A549 (cell line): ENCODE measurements at regions not wholly inside any gene's neighbourhood (a gene's known extent, or its start where the extent isn't known, plus 50 kb on each side); places are given as distances from the start of the nearest gene placed in this dataset.

Experiments
- ATAC-seq, 2 experiments: fragments of 200-7000 bp in 1 of 2; fragments of >200 bp in 1 of 2; cut with Nextera tagmentation in 1 of 2; cut with Tn5 transposase in 1 of 2; 3 replicates each; pipeline versions ENCODE4 v1.8.0 to v1.9.1; 2018 to 2020; ENCODE audit warnings: mild to moderate bottlenecking in 1 of 2, moderate library complexity in 1 of 2
- CTCF ChIA-PET: fragments of 300-600 bp; sonication (Branson Sonifier 250); formaldehyde crosslinking; extraction: SDS; loops from one replicate; lab custom pipeline; 2021; ENCODE audit warnings: antibody characterized with exemption, inconsistent platforms; lab: Yijun Ruan, JAX
- POLR2A ChIA-PET: fragments of 350-600 bp; formaldehyde crosslinking; extraction: SDS; loops from one replicate; lab custom pipeline; 2021; ENCODE audit warnings: antibody characterized with exemption, inconsistent platforms; lab: Yijun Ruan, JAX
- DNase-seq, 2 experiments: peaks; one replicate each; pipeline versions ENCODE4 v3.0.0 to v3.0.0-alpha.2; 2011 to 2016; ENCODE audit warnings: low read depth in 1 of 2, low spot score in 1 of 2
- FAIRE-seq: peaks from 2 replicates; lab custom pipeline; 2011; peaks lifted over from hg19 to GRCh38; lab: Jason Lieb, UNC
- H3K27ac ChIP-seq, 2 experiments: fragments of >200 bp; sonication (Bioruptor Twin); formaldehyde crosslinking; 3 replicates each; pipeline ENCODE4 v1.5.1; 2016 to 2017
- H3K4me1 ChIP-seq: fragments of >200 bp; sonication (Bioruptor Twin); formaldehyde crosslinking; 3 replicates; pipeline ENCODE4 v1.6.1; 2016
- H3K4me2 ChIP-seq: fragments of >200 bp; sonication (Bioruptor Twin); formaldehyde crosslinking; 3 replicates; pipeline ENCODE4 v1.6.1; 2016
- H3K4me3 ChIP-seq: fragments of >200 bp; sonication (Bioruptor Twin); formaldehyde crosslinking; 3 replicates; pipeline ENCODE4 v1.5.1; 2016
- H3K9me3 ChIP-seq: fragments of >200 bp; sonication (Bioruptor Twin); formaldehyde crosslinking; 3 replicates; pipeline ENCODE4 v1.6.1; 2016
- CBX2 ChIP-seq: fragments of 200-600 bp; sonication (generic); IDR thresholded peaks from 2 replicates; pipeline ENCODE4 v1.6.1; 2016; ENCODE audit warnings: low read depth, mild to moderate bottlenecking, borderline replicate concordance
- CBX8 ChIP-seq: fragments of 200-600 bp; sonication (generic); IDR thresholded peaks from 2 replicates; pipeline ENCODE4 v1.6.1; 2016
- CEBPB ChIP-seq, 2 experiments: fragments of >200 bp in 1 of 2; sonication (Bioruptor Twin) in 1 of 2; formaldehyde crosslinking in 1 of 2; IDR thresholded peaks; 2 replicates each; pipeline ENCODE4 v1.6.1; 2012 to 2016
- CHD2 ChIP-seq: fragments of 150-350 bp; IDR thresholded peaks from 2 replicates; pipeline ENCODE4 v1.6.1; 2014; ENCODE audit warnings: low read length; ENCODE audit not compliant: partially characterized antibody
- CHD4 ChIP-seq: fragments of 200-600 bp; sonication (generic); IDR thresholded peaks from 2 replicates; pipeline ENCODE4 v1.6.1; 2016; ENCODE audit warnings: antibody characterized with exemption, mild to moderate bottlenecking, borderline replicate concordance
- EP300 ChIP-seq, 2 experiments: fragments of >200 bp; sonication (Bioruptor Twin); formaldehyde crosslinking; IDR thresholded peaks; 2 replicates in 1 of 2; 3 replicates in 1 of 2; pipeline ENCODE4 v1.6.1; 2016 to 2017
- FOSL2 ChIP-seq, 2 experiments: fragments of 450-650 bp in 1 of 2; fragments of >200 bp in 1 of 2; sonication (Bioruptor Twin) in 1 of 2; formaldehyde crosslinking; IDR thresholded peaks; 2 replicates each; pipeline versions ENCODE4 v1.5.0 to v1.6.1; 2016 to 2020; ENCODE audit warnings: mild to moderate bottlenecking in 1 of 2, moderate library complexity in 1 of 2
- HDAC2 ChIP-seq: fragments of 200-600 bp; sonication (generic); IDR thresholded peaks from 2 replicates; pipeline ENCODE4 v1.6.1; 2016
- HEYL ChIP-seq: fragments of 250-450 bp; sonication (Bioruptor Pico); IDR thresholded peaks from 2 replicates; pipeline ENCODE4 v1.8.0; 2021; ENCODE audit warnings: mild to moderate bottlenecking, moderate library complexity
- JUN ChIP-seq, 2 experiments: fragments of >200 bp; sonication (Bioruptor Twin); formaldehyde crosslinking; IDR thresholded peaks; 2 replicates in 1 of 2; 3 replicates in 1 of 2; pipeline ENCODE4 v1.6.1; 2016 to 2017
- MAZ ChIP-seq: fragments of 150-350 bp; IDR thresholded peaks from 2 replicates; pipeline ENCODE4 v1.6.1; 2014; ENCODE audit warnings: antibody characterized with exemption, low read depth, low read length, borderline replicate concordance
- MYC ChIP-seq: IDR thresholded peaks from 2 replicates; pipeline ENCODE4 v1.6.1; 2012; ENCODE audit warnings: mild to moderate bottlenecking, inconsistent platforms, low read length, improper control_type of control experiment, borderline replicate concordance
- PHF8 ChIP-seq: fragments of 200-600 bp; sonication (generic); IDR thresholded peaks from 2 replicates; pipeline ENCODE4 v1.6.1; 2016; ENCODE audit warnings: low read depth, mild to moderate bottlenecking, antibody characterized with exemption, moderate library complexity, borderline replicate concordance
- RNF2 ChIP-seq: fragments of 200-600 bp; sonication (generic); IDR thresholded peaks from 2 replicates; pipeline ENCODE4 v1.6.1; 2016; ENCODE audit warnings: low read depth, mild to moderate bottlenecking, antibody characterized with exemption, moderate library complexity, borderline replicate concordance
- TFCP2L1 ChIP-seq: fragments of 250-450 bp; sonication (Bioruptor Pico); IDR thresholded peaks from 2 replicates; pipeline ENCODE4 v1.5.0; 2021; ENCODE audit warnings: mild to moderate bottlenecking
- ZC3H11A ChIP-seq: fragments of 450-650 bp; IDR thresholded peaks from 2 replicates; pipeline ENCODE4 v1.6.1; 2014; ENCODE audit warnings: antibody characterized with exemption, mild to moderate bottlenecking
- ZFP36 ChIP-seq: fragments of 450-650 bp; IDR thresholded peaks from 2 replicates; pipeline ENCODE4 v1.6.1; 2014; ENCODE audit warnings: borderline replicate concordance; ENCODE audit not compliant: partially characterized antibody
- ZNF302 ChIP-seq: fragments of 250-450 bp; sonication (Bioruptor Pico); IDR thresholded peaks from 2 replicates; pipeline ENCODE4 v1.9.0; 2021; ENCODE audit warnings: inconsistent platforms, mild to moderate bottlenecking, moderate library complexity
- ZSCAN20 ChIP-seq: fragments of 250-450 bp; sonication (Bioruptor Pico); IDR thresholded peaks from 2 replicates; pipeline ENCODE4 v1.8.0; 2022; ENCODE audit warnings: mild to moderate bottlenecking, moderate library complexity
- WGBS: methylation state at CpG from one replicate; pipeline ENCODE4 v1.1.6; 2017; ENCODE audit errors: missing lambda C conversion rate; 5-methylcytosine and 5-hydroxymethylcytosine counted together
- TF ChIP-seq, protein P1 (sequence below): fragments of 450-650 bp; IDR thresholded peaks from 2 replicates; pipeline ENCODE4 v1.6.1; 2014; ENCODE audit warnings: antibody characterized with exemption
- TF ChIP-seq, protein P2 (sequence below): fragments of >200 bp; sonication (Bioruptor Twin); formaldehyde crosslinking; IDR thresholded peaks from 3 replicates; pipeline ENCODE4 v1.5.1; 2016
- TF ChIP-seq, protein P3 (sequence below): fragments of 250-450 bp; sonication (Bioruptor Pico); IDR thresholded peaks from 2 replicates; pipeline ENCODE4 v1.5.0; 2021; ENCODE audit warnings: mild to moderate bottlenecking, moderate library complexity, borderline replicate concordance
- TF ChIP-seq, protein P4 (sequence below): fragments of >200 bp; sonication (Bioruptor Twin); formaldehyde crosslinking; IDR thresholded peaks from 3 replicates; pipeline ENCODE4 v1.6.1; 2016
- TF ChIP-seq, protein P5 (sequence below): IDR thresholded peaks from 2 replicates; pipeline ENCODE4 v1.6.1; 2012

DNA sequence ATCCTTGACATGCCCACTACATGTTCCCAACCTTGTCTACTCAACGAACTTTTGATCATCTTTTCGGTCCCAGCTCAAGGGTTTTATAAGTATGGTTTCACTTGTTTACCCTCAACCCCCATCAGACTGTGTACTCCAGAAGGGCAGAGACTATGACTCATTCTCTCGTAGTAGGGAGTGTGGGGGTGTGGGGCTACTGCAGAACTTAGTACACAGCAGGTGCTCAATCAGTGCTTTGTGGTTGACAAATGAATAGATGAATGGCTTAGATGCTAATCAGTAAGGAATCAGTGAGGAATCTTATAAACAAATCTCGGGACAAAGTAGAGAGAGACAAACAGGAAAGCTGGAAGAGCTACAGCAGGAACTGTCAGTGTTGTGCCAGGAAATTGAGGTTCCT is 151.7 kb upstream of the PLET1 start:
- FAIRE-seq, result no peak
- Histone ChIP-seq H3K27ac (no peak overlapping the region), H3K4me3 (no peak overlapping the region), H3K9me3 (no peaks in the 10 kb centered on the region), H3K4me1 (no peaks in the 10 kb centered on the region), H3K4me2 (no peak overlapping the region)
- ChIA-PET POLR2A (no interaction called here), CTCF (no interaction called here)
- no peak for ATAC-seq
- TF ChIP-seq HDAC2 (no peak), CBX2 (no peak), RNF2 (no peak), JUN (IDR thresholded peaks at IDR 0.05) (no peak), ZC3H11A (no peak), CHD2 (no peak), MAZ (no peak), EP300 (IDR thresholded peaks at IDR 0.05) (no peak), TFCP2L1 (no peak), MYC (no peak), ZSCAN20 (CRISPR knock-in tag) (no peak), PHF8 (no peak), ZNF302 (CRISPR knock-in tag) (no peak), CHD4 (no peak), HEYL (no peak)
- TF ChIP-seq, protein P1, sequence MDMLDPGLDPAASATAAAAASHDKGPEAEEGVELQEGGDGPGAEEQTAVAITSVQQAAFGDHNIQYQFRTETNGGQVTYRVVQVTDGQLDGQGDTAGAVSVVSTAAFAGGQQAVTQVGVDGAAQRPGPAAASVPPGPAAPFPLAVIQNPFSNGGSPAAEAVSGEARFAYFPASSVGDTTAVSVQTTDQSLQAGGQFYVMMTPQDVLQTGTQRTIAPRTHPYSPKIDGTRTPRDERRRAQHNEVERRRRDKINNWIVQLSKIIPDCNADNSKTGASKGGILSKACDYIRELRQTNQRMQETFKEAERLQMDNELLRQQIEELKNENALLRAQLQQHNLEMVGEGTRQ, result no peak
- TF ChIP-seq, protein P2, sequence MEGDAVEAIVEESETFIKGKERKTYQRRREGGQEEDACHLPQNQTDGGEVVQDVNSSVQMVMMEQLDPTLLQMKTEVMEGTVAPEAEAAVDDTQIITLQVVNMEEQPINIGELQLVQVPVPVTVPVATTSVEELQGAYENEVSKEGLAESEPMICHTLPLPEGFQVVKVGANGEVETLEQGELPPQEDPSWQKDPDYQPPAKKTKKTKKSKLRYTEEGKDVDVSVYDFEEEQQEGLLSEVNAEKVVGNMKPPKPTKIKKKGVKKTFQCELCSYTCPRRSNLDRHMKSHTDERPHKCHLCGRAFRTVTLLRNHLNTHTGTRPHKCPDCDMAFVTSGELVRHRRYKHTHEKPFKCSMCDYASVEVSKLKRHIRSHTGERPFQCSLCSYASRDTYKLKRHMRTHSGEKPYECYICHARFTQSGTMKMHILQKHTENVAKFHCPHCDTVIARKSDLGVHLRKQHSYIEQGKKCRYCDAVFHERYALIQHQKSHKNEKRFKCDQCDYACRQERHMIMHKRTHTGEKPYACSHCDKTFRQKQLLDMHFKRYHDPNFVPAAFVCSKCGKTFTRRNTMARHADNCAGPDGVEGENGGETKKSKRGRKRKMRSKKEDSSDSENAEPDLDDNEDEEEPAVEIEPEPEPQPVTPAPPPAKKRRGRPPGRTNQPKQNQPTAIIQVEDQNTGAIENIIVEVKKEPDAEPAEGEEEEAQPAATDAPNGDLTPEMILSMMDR, result no peak
- TF ChIP-seq, protein P3, sequence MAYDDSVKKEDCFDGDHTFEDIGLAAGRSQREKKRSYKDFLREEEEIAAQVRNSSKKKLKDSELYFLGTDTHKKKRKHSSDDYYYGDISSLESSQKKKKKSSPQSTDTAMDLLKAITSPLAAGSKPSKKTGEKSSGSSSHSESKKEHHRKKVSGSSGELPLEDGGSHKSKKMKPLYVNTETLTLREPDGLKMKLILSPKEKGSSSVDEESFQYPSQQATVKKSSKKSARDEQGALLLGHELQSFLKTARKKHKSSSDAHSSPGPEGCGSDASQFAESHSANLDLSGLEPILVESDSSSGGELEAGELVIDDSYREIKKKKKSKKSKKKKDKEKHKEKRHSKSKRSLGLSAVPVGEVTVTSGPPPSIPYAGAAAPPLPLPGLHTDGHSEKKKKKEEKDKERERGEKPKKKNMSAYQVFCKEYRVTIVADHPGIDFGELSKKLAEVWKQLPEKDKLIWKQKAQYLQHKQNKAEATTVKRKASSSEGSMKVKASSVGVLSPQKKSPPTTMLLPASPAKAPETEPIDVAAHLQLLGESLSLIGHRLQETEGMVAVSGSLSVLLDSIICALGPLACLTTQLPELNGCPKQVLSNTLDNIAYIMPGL (CRISPR knock-in tag), result no peak
- TF ChIP-seq, protein P4, sequence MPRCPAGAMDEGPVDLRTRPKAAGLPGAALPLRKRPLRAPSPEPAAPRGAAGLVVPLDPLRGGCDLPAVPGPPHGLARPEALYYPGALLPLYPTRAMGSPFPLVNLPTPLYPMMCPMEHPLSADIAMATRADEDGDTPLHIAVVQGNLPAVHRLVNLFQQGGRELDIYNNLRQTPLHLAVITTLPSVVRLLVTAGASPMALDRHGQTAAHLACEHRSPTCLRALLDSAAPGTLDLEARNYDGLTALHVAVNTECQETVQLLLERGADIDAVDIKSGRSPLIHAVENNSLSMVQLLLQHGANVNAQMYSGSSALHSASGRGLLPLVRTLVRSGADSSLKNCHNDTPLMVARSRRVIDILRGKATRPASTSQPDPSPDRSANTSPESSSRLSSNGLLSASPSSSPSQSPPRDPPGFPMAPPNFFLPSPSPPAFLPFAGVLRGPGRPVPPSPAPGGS, result no peak
- TF ChIP-seq, protein P5, sequence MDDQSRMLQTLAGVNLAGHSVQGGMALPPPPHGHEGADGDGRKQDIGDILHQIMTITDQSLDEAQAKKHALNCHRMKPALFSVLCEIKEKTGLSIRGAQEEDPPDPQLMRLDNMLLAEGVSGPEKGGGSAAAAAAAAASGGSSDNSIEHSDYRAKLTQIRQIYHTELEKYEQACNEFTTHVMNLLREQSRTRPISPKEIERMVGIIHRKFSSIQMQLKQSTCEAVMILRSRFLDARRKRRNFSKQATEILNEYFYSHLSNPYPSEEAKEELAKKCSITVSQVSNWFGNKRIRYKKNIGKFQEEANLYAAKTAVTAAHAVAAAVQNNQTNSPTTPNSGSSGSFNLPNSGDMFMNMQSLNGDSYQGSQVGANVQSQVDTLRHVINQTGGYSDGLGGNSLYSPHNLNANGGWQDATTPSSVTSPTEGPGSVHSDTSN, result no peak
- WGBS, result 3% methylated on average over 4 of the region's 4 CpGs
- no peak for DNase-seq

DNA sequence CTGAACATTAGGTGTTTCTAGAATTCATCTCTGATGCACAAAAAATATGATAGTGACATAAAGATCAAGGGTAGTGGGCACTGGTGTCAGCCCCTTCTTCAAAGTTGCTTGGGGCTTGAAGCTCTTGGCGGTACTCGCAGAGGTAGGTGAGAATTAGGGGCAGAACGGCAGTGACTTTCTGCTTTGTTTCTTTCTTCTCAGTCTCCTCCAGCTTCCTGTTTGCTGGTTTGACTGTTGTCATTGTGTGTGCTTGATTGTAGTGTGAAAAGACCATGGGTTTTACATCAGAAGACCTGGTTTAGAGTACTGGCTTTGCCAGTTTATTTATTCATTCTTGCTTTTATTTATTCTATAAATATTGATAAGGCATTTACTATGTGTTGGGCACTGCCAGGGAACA is 156.7 kb upstream of the PLET1 start:
- Histone ChIP-seq H3K4me1 (no peaks in the 10 kb centered on the region), H3K9me3 (no peaks in the 10 kb centered on the region), H3K4me3 (no peak overlapping the region), H3K27ac (no peak overlapping the region), H3K4me2 (no peak overlapping the region)
- 2% methylated on average over 3 of the region's 3 CpGs for WGBS
- ChIA-PET CTCF (no interaction called here), POLR2A (no interaction called here)
- ATAC-seq, result no peak
- DNase-seq, result no peak
- FAIRE-seq, result no peak
- TF ChIP-seq CBX8 (no peak), FOSL2 (IDR thresholded peaks at IDR 0.05) (no peak), FOSL2 (CRISPR knock-in tag; IDR thresholded peaks at IDR 0.05) (no peak), CHD2 (no peak), ZFP36 (no peak), CEBPB (IDR thresholded peaks at IDR 0.05) (no peak), ZC3H11A (no peak)
- TF ChIP-seq, protein P3 (CRISPR knock-in tag), result no peak
